ENCODE measurements at regions not wholly inside any gene's neighbourhood (a gene's known extent, or its start where the extent isn't known, plus 50 kb on each side); places are given as distances from the start of the nearest gene placed in this dataset.
"Not testable (repeated sequence)": the region's sequence is repeated elsewhere in the genome, so short reads cannot be mapped to it uniquely, and the experiment has no call there.

DNA sequence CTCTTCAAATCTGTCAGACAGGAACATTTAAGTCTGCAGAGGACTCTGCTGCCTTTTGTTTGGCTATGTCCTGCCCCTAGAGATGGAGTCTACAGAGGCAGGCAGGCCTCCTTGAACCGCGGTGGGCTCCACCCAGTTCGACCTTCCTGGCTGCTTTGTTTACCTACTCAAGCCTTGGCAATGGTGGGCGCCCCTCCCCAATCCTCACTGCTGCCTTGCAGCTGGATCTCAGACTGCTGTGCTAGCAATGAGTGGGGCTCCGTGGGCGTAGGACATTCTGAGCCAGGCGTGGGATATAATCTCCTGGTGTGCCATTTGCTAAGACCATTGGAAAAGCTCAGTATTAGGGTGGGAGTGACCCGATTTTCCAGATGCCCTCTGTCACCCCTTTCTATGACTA is 250.7 kb upstream of the PKP2 start:
- not testable (repeated sequence) for TF ChIP-seq CTCF, POLR2A (IDR thresholded peaks at IDR 0.05)

Data from uterus (tissue), 2 donors.